PC-3 (cell line): ENCODE measurements at regions not wholly inside any gene's neighbourhood (a gene's known extent, or its start where the extent isn't known, plus 50 kb on each side); places are given as distances from the start of the nearest gene placed in this dataset.

Source experiments
- ATAC-seq: fragments of 200-7000 bp; cut with Tn5 transposase; 2 replicates; pipeline ENCODE4 v1.9.1; 2020; ENCODE audit warnings: mild to moderate bottlenecking, moderate library complexity
- BruUV-seq: library from RNA; stranded (reverse); fragments of 400-500 nt; replicated peaks from 2 replicates; lab custom pipeline; 2021; lab: Mats Ljungman, UMichigan
- CTCF ChIA-PET: fragments of 300-600 bp; sonication (Branson Sonifier 250); formaldehyde crosslinking; loops from one replicate; lab custom pipeline; 2022; ENCODE audit warnings: antibody characterized with exemption; lab: Charles Lee
- POLR2A ChIA-PET: fragments of 300-600 bp; sonication (Branson Sonifier 250); formaldehyde crosslinking; loops from one replicate; lab custom pipeline; 2022; ENCODE audit warnings: antibody characterized with exemption; ENCODE audit not compliant: unreplicated experiment; lab: Charles Lee
- DNase-seq: peaks from one replicate; pipeline ENCODE4 v3.0.0-alpha.2; 2015
- H2AFZ ChIP-seq: fragments of 300-600 bp; sonication (generic); 2 replicates; pipeline ENCODE4 v1.6.0; 2016; ENCODE audit warnings: antibody characterized with exemption, low read length
- H3F3A ChIP-seq: fragments of 300-600 bp; sonication (generic); one replicate; pipeline ENCODE4 v1.6.0; 2017; ENCODE audit warnings: antibody characterized with exemption, low read length, control low read depth, mild to moderate bottlenecking; ENCODE audit not compliant: unreplicated experiment
- H3K27ac ChIP-seq: fragments of 300-600 bp; sonication (generic); 2 replicates; pipeline ENCODE4 v1.5.1; 2016; ENCODE audit warnings: mild to moderate bottlenecking, low read length
- H3K27me3 ChIP-seq: fragments of 300-600 bp; sonication (generic); 2 replicates; pipeline ENCODE4 v1.6.1; 2016; ENCODE audit warnings: low read length, mixed read lengths
- H3K36me3 ChIP-seq: fragments of 300-600 bp; sonication (generic); 2 replicates; pipeline ENCODE4 v1.6.1; 2016; ENCODE audit warnings: low read depth, mixed run types, low read length, mixed read lengths
- H3K4me1 ChIP-seq: fragments of 300-600 bp; sonication (generic); 2 replicates; pipeline ENCODE4 v1.5.1; 2016; ENCODE audit warnings: low read length; ENCODE audit not compliant: insufficient read depth
- H3K4me2 ChIP-seq: fragments of 300-600 bp; sonication (generic); 2 replicates; pipeline ENCODE4 v1.6.0; 2016; ENCODE audit warnings: low read length
- H3K4me3 ChIP-seq: fragments of 300-600 bp; sonication (generic); 2 replicates; pipeline ENCODE4 v1.5.1; 2016; ENCODE audit warnings: mild to moderate bottlenecking, low read length, mixed read lengths
- H3K79me2 ChIP-seq: fragments of 300-600 bp; sonication (generic); 2 replicates; pipeline ENCODE4 v1.6.1; 2017; ENCODE audit warnings: low read length, mixed read lengths
- H3K9ac ChIP-seq: fragments of 300-600 bp; sonication (generic); 2 replicates; pipeline ENCODE4 v1.6.0; 2016; ENCODE audit warnings: mild to moderate bottlenecking, low read length
- H3K9me2 ChIP-seq: fragments of 300-600 bp; sonication (generic); replicated peaks from 2 replicates; pipeline ENCODE4 v1.6.1; 2016; ENCODE audit warnings: mixed run types, low read length, mixed read lengths
- H3K9me3 ChIP-seq: fragments of 300-600 bp; sonication (generic); 2 replicates; pipeline ENCODE4 v1.6.1; 2016; ENCODE audit warnings: low read length, mixed read lengths
- H4K20me1 ChIP-seq: fragments of 300-600 bp; sonication (generic); 2 replicates; pipeline ENCODE4 v1.6.1; 2016; ENCODE audit warnings: low read length, mixed read lengths
- EZH2 ChIP-seq: fragments of 300-600 bp; sonication (generic); IDR thresholded peaks from one replicate; pipeline ENCODE4 v1.6.1; 2017; ENCODE audit warnings: antibody characterized with exemption, mild to moderate bottlenecking, low read length; ENCODE audit not compliant: unreplicated experiment
- EZH2phosphoT487 ChIP-seq: fragments of 300-600 bp; sonication (generic); IDR thresholded peaks from 2 replicates; pipeline ENCODE4 v1.6.1; 2018; ENCODE audit warnings: mild to moderate bottlenecking, antibody characterized with exemption, low read length, borderline replicate concordance
- intact Hi-C: fragments of 100-400 bp; cut with micrococcal nuclease; formaldehyde crosslinking; loops from 2 replicates; pipeline ENCODE4 v1.9.0; 2023
- TF ChIP-seq, protein P1 (sequence below): fragments of 300-600 bp; sonication (generic); conservative IDR thresholded peaks from 2 replicates; pipeline ENCODE4 v1.5.1; 2017; ENCODE audit warnings: antibody characterized with exemption, low read depth, mild to moderate bottlenecking, low read length

DNA sequence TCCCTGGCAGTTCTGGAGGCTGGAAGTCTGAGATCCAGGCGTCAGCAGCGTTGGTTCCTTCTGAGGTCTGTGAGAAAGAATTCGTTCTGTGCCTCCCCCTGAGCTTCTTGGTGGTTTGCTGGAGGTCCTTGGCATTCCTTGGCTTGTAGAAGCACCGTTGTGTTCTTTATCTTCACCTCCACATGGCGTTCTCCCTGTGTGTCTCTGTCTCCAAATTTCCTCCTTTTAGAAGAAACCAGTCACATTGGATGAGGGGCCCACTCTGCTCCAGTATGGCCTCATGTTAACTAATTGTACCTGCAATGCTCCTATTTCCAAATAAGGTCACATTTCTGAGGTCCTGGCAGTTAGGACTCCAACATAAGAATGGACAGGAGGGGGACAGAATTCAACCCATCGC lies 73.0 kb upstream of the BACH2 start:
- H3K4me3 ChIP-seq: no peak overlapping the region
- no TSS peak for BruUV-seq
- H3K27me3 ChIP-seq: no peaks in the 10 kb centered on the region
- H4K20me1 ChIP-seq: no peaks in the 10 kb centered on the region
- ChIA-PET CTCF (no interaction called here), POLR2A (no interaction called here)
- intact Hi-C loops: loop anchor here (2.0 to 5.0 kb wide), 2 partner anchors 151 to 427 kb away; no protein-coding TSS in a partner anchor
- no peak overlapping the region for H2AFZ ChIP-seq
- no peak for DNase-seq
- no peaks in the 10 kb centered on the region for H3K9me3 ChIP-seq
- H3K9me2 ChIP-seq: no peaks in the 10 kb centered on the region
- peak overlapping the region; percentile 75 for H3K27ac ChIP-seq
- no peak for ATAC-seq
- TF ChIP-seq EZH2phosphoT487 (no peak), EZH2 (no peak)
- TF ChIP-seq, protein P1, sequence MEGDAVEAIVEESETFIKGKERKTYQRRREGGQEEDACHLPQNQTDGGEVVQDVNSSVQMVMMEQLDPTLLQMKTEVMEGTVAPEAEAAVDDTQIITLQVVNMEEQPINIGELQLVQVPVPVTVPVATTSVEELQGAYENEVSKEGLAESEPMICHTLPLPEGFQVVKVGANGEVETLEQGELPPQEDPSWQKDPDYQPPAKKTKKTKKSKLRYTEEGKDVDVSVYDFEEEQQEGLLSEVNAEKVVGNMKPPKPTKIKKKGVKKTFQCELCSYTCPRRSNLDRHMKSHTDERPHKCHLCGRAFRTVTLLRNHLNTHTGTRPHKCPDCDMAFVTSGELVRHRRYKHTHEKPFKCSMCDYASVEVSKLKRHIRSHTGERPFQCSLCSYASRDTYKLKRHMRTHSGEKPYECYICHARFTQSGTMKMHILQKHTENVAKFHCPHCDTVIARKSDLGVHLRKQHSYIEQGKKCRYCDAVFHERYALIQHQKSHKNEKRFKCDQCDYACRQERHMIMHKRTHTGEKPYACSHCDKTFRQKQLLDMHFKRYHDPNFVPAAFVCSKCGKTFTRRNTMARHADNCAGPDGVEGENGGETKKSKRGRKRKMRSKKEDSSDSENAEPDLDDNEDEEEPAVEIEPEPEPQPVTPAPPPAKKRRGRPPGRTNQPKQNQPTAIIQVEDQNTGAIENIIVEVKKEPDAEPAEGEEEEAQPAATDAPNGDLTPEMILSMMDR: no peak
- H3K4me2 ChIP-seq: peak overlapping the region; percentile 28
- no peaks in the 10 kb centered on the region for H3K79me2 ChIP-seq
- peaks cover 3% of the 10 kb centered on the region for H3F3A ChIP-seq
- H3K36me3 ChIP-seq: no peaks in the 10 kb centered on the region
- peaks cover 44% of the 10 kb centered on the region for H3K4me1 ChIP-seq
- H3K9ac ChIP-seq: peak overlapping the region; percentile 16; the same call in 1 of the 2 replicates

DNA sequence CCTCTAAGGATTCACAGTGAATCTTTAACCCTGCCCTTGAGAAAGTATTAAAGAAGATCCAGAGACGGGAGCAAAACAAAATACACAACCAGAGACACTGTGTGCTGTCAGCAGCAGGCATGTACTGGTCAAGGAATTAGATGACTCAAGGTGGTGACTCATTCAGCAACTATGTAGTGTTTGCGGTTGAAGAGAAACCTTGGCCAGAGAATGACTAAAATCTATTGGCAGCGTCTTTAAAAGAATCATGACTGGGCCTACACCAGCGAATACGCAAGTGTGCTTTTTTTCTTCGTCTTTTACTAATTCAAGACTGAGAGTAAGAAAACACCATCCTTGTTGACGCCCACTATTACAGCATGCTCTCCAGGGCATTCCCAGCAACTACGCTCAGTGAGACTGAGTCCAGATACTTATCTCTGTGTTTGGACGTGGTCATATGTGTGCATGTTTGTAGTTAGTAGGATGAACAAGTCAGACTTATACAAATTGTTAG lies 72.4 kb upstream of the BACH2 start:
- POLR2A ChIA-PET: no interaction called here
- Histone ChIP-seq H3K9me3 (no peaks in the 10 kb centered on the region), H3F3A (peaks cover 3% of the 10 kb centered on the region), H3K36me3 (no peaks in the 10 kb centered on the region), H3K27me3 (no peaks in the 10 kb centered on the region), H3K9me2 (no peaks in the 10 kb centered on the region), H3K79me2 (no peaks in the 10 kb centered on the region), H3K9ac (peak overlapping the region; percentile 19; the same call in 1 of the 2 replicates), H2AFZ (no peak overlapping the region), H3K4me3 (peak overlapping the region; percentile 45; the same call in 1 of the 2 replicates), H4K20me1 (no peaks in the 10 kb centered on the region), H3K27ac (peak overlapping the region; percentile 84), H3K4me1 (peaks cover 48% of the 10 kb centered on the region), H3K4me2 (peak overlapping the region; percentile 75)
- no peak for TF ChIP-seq EZH2phosphoT487
- TF ChIP-seq, protein P1: no peak
- ATAC-seq (peak; percentile 98), DNase-seq (peak; percentile 98)
- CTCF ChIA-PET: interaction anchor here (1.0 kb wide), 1 partner anchor 429 kb away, joined by 4 read pairs; no protein-coding TSS in a partner anchor
- no TSS peak for BruUV-seq
- intact Hi-C loops: loop anchor here (2.0 to 5.0 kb wide), 2 partner anchors 150 to 427 kb away; no protein-coding TSS in a partner anchor

DNA sequence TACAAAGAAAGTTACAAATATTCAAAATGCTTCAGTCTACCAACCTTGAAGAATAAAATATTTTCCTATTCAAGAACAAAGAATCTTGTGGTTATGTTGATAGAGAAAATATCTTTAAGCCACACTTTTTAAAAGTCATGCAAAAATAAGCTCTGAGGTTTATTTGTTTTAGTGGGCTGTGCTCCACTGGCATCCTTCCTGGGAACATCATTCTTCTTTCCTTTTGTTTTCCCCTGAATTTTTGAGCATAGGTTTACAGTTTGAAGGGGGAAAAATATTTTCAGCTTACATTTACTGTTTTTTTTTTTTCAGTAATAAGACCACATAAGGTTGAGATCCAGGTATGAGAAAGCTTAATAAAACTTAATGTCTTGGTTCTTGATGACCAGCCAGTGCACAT lies 72.0 kb upstream of the BACH2 start:
- H3F3A ChIP-seq: peaks cover 3% of the 10 kb centered on the region
- DNase-seq (peak; percentile 44), ATAC-seq (peak; percentile 15)
- no peaks in the 10 kb centered on the region for H4K20me1 ChIP-seq
- H3K4me1 ChIP-seq: peaks cover 48% of the 10 kb centered on the region
- no peaks in the 10 kb centered on the region for H3K36me3 ChIP-seq
- H3K9ac ChIP-seq: peak overlapping the region; percentile 19
- H2AFZ ChIP-seq: no peak overlapping the region
- H3K79me2 ChIP-seq: no peaks in the 10 kb centered on the region
- no peaks in the 10 kb centered on the region for H3K9me2 ChIP-seq
- CTCF ChIA-PET: interaction anchor here (0.7 to 1.0 kb wide), 2 partner anchors 131 to 428 kb away, joined by 3 to 4 read pairs; no protein-coding TSS in a partner anchor
- intact Hi-C loops: loop anchor here (2.0 to 5.0 kb wide), 2 partner anchors 150 to 426 kb away; no protein-coding TSS in a partner anchor
- POLR2A ChIA-PET: no interaction called here
- H3K4me3 ChIP-seq: peak overlapping the region; percentile 45
- H3K4me2 ChIP-seq: peak overlapping the region; percentile 75
- TF ChIP-seq EZH2: no peak
- no peak for TF ChIP-seq EZH2phosphoT487
- no TSS peak for BruUV-seq
- no peaks in the 10 kb centered on the region for H3K9me3 ChIP-seq
- peak overlapping the region; percentile 84 for H3K27ac ChIP-seq
- no peaks in the 10 kb centered on the region for H3K27me3 ChIP-seq
